Endometrial microvascular endothelial cells (primary cell): ENCODE measurements at regions not wholly inside any gene's neighbourhood (a gene's known extent, or its start where the extent isn't known, plus 50 kb on each side); places are given as distances from the start of the nearest gene placed in this dataset.
"Not testable (repeated sequence)": the region's sequence is repeated elsewhere in the genome, so short reads cannot be mapped to it uniquely, and the experiment has no call there.

ENCODE experiments used
- in situ Hi-C: cut with HindIII; loops from 2 replicates; pipeline ENCODE4 v1.10.0; 2017; ENCODE audit warnings: low sequenced_read_pairs, low pct_unique_long_range_greater_than_20kb; ENCODE audit errors: inconsistent ontology term

- in situ Hi-C loops = no loop called here
Measured at GRCh38 chr2:236776695-236777251, 207.1 kb downstream of the ACKR3 start.

GRCh38 chr2:236777408-236777807 is 207.8 kb downstream of the ACKR3 start:
- in situ Hi-C loops = no loop called here

- in situ Hi-C loops = no loop called here
Measured at GRCh38 chr2:236781933-236782816, 212.6 kb downstream of the ACKR3 start.

GRCh38 chr2:236782938-236783337 is 213.3 kb downstream of the ACKR3 start:
- in situ Hi-C loops = no loop called here

GRCh38 chr2:236783417-236784020 is 213.9 kb downstream of the ACKR3 start:
- in situ Hi-C loops = no loop called here

- in situ Hi-C loops = no loop called here
Measured at GRCh38 chr2:236785611-236786057, 216.0 kb downstream of the ACKR3 start.

- in situ Hi-C loops = no loop called here
Measured at GRCh38 chr2:236786751-236787150, 217.1 kb downstream of the ACKR3 start.

GRCh38 chr2:236787376-236787775 is 217.8 kb downstream of the ACKR3 start:
- in situ Hi-C loops = not testable (repeated sequence)

GRCh38 chr2:236787885-236788284 is 218.3 kb downstream of the ACKR3 start:
- in situ Hi-C loops = no loop called here

- in situ Hi-C loops = no loop called here
Measured at GRCh38 chr2:236790963-236791362, 221.3 kb downstream of the ACKR3 start.

GRCh38 chr2:236793023-236794011 is 223.7 kb downstream of the ACKR3 start:
- in situ Hi-C loops = no loop called here

DNA sequence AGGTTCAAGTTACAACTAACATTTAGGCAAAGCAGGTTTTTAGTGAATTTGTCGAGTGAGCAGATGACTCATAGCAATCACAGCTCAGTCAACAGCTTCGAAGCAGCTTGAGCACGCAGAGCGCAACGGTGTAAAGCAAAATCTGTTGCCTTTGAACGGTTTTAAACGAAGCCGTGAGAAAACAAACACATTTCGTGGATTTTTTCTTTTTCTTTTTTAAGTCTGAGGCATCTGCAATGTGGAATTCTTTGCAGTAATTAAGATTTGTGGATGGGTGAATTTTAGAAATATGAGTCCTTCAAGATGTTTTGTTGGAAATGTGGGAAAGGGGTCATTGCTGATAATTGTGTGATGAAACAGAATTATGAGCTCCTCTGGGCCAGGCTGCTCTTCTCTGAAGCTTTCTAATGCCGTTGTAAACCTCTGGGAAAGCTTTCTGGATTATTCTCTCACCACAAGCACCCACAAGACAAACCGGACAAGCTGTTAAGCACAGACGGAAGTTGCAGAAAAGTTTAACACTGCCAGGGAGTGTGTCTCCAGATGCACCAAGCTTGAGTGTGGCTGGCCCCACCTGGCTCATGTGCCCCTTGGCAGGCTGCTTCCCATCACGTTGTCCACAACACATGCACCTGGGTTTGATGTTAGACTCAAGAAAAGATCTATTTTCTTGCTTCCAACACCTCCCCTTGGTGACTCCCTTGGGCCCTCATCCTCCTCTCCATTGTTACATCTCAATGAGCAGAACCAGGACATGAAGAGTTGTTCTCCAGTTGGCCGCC is 224.7 kb downstream of the ACKR3 start:
- in situ Hi-C loops = no loop called here

DNA sequence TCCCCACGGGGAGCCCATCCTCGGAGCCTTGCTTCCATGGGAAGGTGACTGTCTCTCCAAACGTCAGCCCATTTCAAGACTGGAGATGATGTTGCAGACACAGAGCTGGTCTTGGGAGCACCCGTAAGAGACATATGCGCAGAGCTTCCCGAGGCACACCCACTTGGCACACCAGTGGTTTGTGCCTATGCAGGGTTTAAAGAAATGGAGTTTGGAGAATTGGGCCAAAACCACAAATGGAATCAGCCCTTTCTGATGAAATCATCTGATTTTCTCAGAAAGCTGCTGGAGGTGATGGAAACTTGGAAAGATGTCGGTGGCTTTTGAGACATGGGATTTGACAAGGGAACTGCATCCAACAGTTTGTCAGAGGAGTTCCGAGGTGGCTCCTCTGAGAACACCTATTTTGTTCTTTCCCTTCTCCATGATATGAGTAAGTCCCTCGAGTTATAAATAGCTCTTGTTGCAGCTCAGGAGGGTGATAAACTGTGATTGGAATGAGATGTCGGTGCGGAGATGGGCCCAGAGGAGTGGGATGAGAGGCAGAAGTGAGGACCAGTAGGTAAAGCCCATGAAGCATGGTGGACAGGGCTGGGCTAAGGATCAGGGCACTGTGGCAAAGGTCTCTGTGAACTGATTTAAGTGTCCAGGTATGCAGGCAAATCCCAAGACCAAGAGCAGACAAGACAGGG is 225.7 kb downstream of the ACKR3 start:
- in situ Hi-C loops = no loop called here

DNA sequence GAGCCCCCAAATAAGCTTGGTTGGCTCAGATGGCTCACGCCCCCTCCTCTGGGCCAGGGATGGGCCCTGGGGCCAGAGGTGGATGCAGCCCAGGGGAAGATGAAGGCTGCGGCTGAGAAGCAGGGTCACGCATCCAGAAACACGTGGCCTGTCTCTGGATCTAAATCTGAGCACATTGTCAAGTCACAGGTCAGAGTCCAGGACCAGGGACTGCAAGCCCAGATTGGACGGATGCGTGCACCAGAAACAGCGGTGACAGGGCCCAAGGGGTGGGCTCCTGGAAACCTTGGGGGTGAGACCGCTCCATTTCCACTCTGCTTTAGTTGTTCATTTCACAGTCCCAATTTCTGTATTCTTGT is 226.2 kb downstream of the ACKR3 start:
- in situ Hi-C loops = no loop called here

DNA sequence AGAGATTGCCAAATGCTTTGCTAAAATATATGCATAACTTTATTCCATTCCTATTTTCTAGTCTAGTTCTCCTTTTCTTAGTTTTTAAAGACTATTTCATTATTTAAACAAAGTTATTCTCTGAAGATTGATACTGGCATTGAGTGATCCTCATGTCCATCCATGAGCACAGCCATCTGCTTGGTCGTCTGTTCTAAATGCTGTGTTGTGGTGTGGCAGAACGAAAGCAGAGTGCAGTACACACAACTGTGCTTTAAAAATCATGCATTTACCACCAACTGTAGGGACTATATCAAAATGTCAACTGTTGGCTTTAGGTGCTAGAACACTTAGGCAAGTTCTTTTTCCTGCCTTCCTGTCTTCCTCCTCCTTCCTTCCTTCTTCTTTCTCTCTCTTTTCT is 226.6 kb downstream of the ACKR3 start:
- in situ Hi-C loops = no loop called here

DNA sequence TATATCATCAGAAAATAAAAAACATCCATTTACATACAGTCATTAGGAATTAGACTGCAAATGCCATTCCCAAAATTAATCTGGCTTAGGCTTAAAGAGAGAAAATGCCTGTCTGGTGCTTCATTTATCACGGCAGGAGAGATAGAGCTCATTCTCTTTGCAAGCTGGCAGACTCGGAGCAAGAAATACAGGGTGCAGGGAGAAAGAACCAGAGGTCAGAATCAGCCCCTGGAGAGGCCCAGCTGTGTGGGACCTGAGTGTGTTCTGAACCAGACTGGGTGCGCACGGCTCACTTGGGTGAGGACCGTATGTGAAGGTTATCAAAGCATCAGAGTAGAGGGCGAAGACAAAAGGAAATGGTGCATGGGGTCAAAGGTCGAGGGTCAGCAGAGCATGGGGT is 227.8 kb downstream of the ACKR3 start:
- in situ Hi-C loops = no loop called here

- in situ Hi-C loops = no loop called here
Measured at GRCh38 chr2:236798491-236798890, 228.9 kb downstream of the ACKR3 start.
